Stimulated activated CD8-positive, alpha-beta memory T cell treated with anti-CD3 and anti-CD28 coated beads, Interleukin-15, amount 100 ng/mL, for 24 hours (primary cell): ENCODE measurements at regions not wholly inside any gene's neighbourhood (a gene's known extent, or its start where the extent isn't known, plus 50 kb on each side); places are given as distances from the start of the nearest gene placed in this dataset.

Source experiments
- DNase-seq: peaks from one replicate; pipeline ENCODE4 v3.0.0-alpha.2; 2020; ENCODE audit warnings: low read depth

DNA sequence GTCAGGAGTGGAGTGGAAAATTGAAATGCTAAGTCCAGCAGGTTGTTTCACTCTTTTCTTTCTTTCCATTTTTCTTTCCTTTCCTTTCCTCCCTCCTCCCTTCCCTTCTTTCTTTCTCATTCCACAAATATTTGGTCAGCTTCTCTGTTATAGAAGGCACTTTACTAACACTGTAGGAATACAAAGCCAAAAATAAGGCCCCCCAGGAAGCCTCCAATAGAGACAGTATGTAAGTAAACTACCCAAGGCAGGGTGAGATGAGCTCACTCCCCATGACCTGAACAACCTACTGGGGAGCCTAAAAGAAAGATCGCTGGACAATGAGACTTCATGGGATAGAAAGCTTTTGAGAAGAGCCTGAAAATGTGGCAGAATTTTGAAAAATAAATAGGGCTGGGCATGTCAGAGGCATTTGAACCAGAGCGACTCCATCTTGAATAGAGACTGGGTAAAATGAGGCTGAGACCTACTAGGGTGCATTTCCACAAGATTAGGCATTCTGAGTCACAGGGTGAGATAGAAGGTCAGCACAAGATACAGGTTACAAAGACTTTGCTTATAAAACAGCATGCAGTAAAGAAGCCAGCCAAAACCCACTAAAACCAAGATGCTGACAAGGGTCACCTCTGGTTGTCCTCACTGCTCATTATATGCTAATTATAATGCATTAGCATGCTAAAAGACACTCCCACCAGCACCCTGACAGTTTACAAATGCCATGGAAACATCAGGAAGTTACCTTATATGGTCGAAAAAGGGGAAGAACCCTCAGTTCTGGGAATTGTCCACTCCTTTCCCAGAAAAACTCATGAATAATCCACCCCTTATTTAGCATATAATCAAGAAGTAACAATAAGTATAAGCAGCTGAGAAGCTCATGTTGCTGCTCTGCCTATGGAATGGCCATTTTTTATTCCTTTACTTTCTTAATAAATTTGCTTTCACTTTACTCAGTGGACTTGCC lies 158.9 kb upstream of the EGFLAM start:
- DNase-seq = no peak

DNA sequence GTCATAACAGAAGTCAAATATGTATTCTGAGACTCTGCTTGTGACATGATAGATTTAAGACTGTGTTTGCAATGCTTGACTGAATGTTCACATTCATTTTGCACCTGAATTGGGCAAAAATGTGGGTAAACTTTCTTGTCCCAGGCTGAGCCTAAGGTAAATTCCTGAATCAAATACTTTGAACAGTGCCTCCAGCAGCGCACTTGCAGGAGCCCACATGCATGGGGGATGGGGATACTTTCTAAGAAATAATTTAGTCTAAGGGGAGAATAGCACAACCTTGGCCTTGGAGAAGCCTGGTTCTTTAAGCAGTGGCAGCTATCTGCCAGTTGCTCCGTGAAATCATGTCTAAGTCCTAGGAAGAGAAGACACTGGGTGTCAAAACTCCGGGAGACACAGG lies 163.5 kb upstream of the EGFLAM start:
- no peak for DNase-seq

DNA sequence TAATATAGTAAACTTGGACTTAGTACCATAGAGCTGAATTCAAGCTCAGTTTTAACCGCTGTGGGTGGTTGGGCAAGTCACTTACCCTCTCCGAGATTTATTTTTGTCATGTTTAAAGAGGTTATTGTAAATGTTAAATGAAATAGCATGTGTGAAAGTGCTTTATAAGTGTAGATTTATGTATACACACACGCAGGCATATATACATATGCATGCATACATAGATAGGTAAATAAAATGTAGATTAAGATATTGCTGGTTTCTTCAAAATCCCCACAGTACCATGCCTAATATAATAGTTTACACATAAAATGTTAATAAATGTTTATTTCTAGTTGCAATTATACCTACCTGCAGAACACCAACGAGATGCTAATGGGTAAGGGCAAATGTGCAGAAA lies 164.5 kb upstream of the EGFLAM start:
- no peak for DNase-seq

DNA sequence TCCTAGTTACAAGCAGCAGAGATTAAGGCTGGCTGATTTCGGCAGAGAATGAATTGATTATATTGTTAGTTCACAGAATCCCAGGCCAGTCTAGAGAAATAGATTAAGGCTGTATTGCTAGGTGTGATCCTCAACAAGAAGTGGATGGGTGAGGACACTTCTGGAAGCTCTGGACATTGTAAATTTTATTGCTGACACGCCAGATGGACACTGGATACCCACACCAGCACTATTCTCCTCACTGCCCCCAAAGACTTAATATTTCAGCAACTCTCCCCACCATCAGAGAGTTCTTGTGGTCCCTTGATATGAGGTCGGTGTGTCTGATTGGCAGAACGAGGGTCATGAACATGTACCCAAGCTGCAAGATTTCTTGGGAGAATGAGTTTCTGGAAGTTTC lies 171.6 kb upstream of the EGFLAM start:
- DNase-seq = no peak

DNA sequence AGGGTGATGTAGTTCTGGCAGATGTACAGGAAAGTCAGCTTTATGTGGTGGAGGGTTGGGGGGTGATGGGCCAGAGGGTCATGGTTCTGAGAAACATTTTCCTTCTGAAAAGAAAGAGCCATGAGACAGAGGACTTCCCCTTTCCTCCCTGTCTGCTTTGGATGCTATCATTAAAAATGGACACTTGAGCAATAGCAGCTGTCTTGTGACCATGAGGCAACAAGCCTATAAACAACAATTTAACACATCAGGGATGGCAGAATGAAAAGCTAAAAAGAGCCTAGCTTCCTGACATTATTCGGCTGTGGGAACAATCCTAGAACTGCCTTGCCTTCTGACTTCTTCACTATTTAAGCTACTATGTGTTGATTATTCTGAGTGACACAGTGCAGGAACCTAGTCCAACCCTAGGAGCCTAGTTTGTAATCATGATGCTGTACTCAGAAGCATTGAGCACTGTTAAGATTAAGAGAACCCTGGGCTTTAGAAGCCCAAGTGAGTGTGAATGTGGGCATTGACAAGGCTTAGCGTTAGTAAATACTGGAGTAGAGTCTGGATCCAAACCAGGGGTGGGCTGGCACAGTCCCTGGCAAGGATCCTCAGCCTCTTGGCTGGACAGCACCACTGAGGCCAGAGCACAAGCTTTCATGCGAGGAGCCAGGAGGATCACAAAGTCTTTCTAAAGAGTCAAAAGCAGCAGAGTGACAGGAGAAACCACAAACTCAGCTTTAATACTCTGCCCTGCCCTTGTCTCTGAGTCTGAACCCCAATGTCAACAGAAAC lies 178.5 kb upstream of the EGFLAM start:
- DNase-seq = no peak

DNA sequence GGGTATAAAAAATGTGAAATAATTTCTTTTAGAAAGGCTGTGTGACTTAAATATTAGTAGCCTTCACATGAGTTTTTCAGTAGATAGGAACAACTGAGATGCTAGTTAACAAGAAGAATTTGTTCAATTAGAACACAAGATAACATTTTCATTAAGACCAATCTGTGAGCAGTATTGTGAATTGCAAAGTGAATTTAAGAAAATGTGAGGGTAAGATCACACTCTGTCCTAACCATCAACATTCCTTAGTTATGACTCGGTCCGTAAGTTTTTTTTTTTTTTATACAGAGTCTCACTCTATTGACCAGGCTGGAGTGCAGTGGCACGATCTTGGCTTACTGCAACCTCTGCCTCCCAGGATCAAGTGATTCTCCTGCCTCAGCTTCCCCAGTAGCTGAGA lies 180.2 kb upstream of the EGFLAM start:
- no peak for DNase-seq

DNA sequence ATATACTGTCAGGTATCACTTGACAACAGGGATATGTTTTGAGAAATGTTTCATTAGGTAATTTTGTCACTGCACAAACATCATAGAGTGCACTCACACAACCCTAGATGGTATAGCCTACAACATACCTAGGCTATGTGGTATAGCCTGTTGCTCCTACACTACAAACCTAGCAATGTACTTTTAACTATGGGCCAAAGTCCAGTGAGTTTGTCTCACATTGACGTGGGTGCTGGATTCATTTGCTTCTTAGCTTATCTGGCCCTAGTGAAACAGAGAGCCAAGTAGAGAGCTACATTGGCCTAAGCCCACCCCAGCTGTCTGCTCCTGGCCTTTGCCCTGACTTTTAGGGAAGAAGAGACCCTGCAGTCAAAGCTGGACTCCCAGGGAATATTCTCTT lies 180.7 kb upstream of the EGFLAM start:
- no peak for DNase-seq

DNA sequence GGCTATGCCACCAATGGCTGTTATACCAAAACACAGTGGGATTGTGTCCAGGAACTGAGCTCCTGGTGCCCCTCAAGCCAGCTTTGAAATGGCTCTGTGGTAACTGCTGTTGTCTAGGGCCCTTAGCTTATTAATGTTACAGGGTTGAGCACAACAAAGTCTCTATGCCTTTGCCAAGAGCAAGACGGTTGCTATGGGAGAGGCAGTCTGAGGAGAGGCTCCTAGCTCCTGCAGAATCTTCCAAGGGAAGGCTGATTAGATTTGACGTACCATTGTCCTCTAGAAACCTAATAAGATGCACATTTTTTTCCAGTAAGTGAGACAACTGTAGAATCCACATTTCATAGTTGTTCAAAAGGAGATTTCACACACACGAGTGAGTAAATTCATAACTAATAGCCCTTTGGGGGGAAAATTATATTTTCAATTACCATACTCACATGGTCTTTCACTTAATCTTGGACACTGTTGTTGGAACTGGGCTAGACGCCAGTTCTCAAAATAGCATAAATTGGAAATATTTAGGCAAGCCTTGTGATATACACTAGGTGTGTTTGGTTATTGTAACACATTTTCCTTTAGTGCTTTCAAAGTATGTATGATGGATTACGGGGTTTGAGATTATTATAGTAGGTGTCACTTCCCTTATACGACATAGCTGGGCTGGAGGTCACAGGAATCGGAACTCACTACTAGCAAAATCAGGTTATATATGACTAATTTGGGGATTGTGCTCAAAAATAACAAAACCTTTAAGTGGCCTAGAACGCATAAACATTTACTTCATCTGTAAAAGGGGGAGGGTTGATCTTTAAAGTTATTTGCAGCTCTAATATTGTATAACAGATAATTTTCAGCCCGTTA lies 186.3 kb upstream of the EGFLAM start:
- no peak for DNase-seq

DNA sequence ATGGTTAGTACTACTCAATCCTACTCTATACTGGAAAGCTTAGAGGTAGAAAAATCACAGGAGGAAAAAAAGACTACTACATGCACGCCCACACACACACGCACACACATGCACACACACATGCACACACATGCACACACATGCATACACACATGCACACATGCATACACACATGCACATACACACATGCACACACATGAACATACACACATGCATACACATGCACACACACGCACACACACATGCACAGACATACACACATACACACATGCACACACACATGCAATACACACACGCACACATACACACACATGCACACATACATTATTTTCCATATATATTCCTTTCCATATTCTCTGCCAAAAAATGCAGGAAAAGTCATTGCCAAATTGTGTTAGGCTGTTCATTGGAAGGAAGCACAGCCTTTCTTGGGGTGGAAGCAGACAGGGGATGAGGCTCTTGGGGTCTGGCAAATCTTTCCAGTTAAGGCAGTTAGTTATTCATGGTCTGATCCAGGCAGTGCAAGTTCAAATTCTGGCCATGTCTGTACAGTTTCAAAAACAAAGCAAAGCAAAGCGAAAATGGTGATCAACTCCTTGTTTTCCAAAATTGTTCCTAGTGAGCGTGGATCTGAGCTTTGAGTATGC lies 187.9 kb upstream of the EGFLAM start:
- DNase-seq = no peak

DNA sequence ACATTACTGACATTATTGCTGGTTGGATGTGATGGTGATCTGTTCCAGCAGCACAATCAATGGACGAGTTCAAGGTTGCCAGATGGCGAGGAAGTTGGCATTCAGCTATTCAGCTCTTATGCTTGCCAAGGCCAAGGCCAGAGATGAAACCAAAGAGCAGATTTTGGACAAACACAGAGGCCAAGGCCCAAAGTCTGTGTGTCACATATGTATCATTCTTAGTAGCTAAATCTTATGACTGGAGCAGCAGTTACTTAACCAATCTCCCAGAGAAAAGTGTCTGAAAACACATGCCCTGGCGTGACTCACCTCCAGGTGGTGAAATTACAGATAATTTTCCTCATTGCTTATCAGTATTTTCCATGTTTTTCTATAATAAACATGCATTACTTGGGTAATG lies 189.0 kb upstream of the EGFLAM start:
- DNase-seq = no peak

DNA sequence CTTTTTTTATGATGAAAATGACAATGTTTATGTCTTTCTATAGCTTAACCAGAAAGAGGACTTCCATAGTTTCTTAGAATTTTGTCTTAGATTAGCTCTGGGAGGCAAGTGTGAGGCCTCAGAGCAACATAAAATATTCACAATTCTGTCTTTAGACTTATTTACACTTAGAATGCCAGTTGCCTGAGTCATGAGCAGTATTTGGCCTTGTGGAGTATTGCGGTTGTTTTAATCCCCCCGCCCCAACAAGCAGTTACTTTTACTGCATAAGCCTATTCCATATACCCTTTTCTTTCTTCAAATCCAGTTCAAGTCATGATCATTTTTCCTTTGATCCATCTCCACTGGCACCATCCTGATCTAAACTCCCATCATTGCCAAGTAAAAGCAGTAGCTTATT lies 198.0 kb upstream of the EGFLAM start:
- no peak for DNase-seq

DNA sequence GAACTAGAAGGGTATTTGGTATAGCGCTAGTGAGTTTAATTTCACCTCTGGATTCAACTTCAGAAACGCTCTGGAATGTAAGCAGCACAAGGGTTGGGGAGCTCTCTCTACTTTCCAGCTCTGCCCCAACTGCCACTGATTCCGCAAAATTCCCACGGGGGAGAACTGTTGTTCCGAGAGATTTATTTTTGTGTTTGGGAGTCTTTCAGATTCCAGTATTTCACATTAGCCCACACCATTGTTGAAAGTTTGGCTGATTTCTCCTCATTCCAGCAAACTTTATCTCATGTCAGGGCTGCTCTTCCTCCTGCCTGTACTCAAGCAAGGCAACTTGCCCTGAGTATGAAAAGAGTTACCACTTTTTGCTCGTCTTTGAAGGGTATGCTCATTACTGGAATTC lies 198.5 kb upstream of the EGFLAM start:
- DNase-seq = no peak

DNA sequence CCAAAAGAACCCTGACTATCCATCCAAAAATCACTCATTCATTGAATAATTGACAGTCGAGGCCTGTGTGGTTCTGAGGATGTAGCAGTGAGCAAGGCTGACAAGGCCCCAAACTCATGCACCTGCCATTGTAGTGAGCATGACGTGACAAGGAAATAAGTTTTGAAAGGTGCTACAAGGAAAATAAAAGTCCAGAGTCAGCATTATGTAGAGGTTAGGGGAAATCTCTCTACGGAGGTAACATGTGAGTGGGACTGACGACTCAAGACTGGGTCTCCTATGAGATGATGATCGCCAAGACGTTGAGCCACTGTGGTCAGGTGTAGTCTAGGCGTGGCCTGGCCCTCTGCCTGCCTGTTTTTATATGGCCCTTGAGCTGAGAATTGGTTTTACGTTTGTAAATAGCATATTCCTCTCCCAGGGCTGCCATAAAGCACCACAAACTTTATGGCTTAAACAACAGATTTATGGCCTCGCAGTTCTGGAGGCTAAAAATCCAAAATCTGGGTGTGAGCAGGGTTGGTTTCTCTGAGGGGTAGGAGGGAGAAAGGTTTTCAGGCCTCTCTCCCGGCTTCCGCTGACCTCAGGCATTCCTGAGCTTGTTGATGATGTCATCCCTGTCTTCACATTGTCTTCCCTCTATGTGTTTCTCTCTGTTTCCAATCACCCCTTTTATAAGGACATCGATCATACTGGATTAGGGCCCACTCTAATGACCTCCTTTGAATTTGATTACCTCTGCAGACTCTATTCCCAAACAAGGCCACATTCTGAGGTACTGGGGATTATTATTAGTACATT lies 206.4 kb upstream of the EGFLAM start:
- no peak for DNase-seq

DNA sequence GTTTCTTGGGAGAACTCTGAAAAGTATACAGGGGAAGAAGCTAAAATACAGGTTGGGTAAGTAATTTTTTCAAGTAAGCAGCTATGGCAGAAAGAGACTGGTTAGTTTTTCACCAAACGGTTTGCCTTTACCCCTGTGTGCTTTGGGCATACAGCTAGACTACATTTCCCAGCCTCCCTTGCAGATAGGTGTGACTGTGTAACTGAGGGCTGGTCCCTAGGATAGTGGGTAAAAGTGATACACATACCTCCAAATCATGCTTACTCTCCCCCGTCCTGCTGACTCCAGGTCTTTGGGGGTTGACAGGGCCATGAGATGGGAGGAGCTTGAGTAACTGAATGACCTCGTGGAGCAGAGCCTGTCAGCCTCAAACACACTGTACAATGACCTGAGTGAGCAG lies 208.6 kb upstream of the GDNF start:
- DNase-seq = no peak

DNA sequence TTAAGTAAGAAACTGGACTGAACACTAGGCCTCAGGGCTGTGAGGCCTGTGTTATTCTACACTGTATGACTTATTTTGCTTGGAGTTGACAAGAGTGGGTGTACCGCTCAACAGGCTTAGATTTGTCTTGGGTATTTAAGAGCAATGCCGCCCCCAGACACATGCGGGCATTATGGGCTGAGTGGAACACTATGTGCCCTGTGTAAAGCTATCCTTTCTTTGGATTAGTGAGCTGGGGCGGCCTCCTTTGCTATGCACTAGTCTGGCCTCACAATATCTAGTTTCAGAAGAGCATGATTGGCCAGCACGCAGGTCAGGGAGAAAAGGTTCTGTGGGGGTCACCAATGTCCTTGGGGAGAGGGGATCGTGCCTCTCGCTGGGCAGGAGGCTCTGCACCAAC lies 206.3 kb upstream of the GDNF start:
- DNase-seq = no peak

DNA sequence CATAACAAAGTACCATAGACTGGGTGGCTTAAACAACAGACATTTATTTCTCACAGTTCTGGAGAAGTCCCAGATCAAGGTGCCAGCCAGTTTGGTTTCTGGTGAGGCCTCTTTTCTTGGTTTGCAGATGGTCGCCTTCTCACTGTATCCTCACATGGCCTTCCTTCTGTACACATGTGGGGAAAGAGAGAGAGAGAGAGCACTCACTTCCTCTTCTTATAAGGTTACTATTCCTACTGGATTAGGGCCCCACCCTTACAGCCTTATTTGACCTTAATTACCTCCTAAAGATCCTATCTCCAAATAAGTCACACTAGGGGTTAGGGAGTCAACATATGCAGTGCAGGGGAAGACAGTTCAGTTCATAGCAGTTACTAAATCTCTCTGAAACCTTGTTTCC lies 205.6 kb upstream of the GDNF start:
- no peak for DNase-seq

DNA sequence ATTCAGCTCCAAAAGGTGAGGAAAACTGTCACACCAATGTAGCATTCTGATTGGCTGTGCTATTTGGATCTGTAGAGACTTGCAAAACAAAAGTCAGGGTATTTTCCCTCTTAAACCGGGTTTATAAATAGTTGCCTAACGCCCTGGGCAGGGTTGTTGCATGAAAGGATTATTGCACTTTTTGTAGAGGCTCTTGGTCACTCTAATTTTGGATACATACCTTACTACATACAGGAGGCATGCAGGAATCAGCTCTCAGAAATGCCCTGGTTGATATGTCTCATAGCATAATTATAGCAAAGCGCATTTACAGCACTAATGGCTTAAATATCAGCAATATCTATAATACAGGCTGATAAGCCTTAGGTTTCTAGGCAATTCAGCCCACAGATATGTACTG lies 200.0 kb upstream of the GDNF start:
- no peak for DNase-seq

DNA sequence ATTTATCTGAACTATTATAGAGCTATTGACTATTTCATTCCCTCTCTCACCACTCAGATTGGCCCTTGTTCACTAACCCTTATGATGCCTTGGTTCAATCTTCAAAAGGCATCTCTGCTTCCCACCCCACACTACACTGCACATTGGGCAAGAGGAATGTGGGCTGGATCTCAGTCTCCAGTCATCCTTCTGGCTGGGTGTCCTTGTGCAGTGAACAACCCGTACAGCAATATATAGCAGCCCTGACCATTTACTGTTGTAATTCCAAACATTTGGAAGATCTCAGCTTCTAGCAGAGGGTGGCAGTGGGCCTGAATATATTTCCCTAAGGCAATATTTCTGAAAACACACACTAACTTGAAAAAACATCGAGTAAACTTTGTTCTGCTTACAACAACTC lies 199.2 kb upstream of the GDNF start:
- DNase-seq = no peak

DNA sequence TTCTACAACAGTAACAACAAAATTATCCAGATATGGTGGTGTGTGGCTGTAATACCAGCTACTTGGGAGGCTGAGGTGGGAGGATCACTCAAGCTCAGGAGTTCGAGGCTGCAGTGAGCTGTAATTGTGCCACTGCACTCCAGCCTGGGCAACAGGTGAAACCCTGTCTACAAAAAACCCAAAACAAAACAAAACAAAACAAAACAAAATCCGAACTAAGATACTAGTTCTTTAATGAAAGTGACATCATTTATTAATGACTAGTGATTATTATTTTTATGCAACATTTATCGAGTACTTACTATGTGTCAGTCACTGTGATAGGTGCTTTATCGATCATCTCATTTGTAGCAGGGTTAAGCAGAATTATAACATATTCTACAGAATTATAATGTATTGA lies 196.9 kb upstream of the GDNF start:
- DNase-seq = no peak

DNA sequence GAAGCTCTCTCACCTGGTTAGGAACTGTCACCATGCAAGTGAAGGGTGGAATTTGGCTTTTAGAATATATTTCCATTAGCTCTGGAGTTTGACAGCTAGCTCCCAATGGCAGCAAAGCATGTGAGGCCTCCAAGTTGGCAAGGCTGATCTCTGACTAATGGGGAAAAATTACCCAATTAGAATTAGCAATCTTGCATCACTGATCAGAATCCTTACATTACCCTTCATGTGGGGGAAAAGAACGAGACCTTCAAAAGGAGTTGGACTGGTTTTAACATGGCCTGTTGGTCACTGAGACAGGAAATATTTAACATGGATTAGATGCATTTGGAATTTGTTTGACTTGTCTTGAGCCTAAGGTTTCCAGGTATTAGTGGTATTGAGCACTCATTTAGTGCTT lies 192.3 kb upstream of the GDNF start:
- no peak for DNase-seq

DNA sequence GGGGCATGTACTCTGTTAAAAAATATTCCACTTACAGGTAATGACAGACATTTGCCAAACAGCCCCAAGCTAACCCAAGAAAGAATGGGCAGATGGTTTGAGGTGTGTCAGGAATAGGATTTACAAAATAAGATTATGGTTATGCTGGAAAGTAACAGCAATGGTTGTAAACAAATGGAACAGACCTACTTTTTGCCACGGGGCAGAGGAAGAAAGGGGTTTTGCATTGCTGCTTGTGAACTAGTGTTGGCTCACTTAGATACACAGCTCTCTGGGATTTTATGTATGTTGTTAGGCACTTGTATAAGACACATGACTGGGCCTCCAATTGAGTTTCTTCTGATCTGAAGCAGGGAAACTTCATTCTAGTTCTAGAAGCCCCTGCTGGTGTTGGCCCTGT lies 191.5 kb upstream of the GDNF start:
- DNase-seq = no peak
